Esophagus (tissue), 2 donors: ENCODE measurements at regions not wholly inside any gene's neighbourhood (a gene's known extent, or its start where the extent isn't known, plus 50 kb on each side); places are given as distances from the start of the nearest gene placed in this dataset.

Experiments
- H3K27ac ChIP-seq, 2 donors: one replicate each; pipeline ENCODE4 v1.5.1; 2013; ENCODE audit warnings: low read depth in 2 of 2, mild to moderate bottlenecking in 2 of 2, inconsistent platforms in 1 of 2, low read length in 1 of 2, moderate library complexity in 1 of 2
- H3K27me3 ChIP-seq, 2 donors: one replicate each; pipeline ENCODE4 v1.6.1; 2013; ENCODE audit warnings: low read length in 2 of 2, control low read depth in 1 of 2, mild to moderate bottlenecking in 1 of 2; ENCODE audit not compliant: insufficient read depth in 2 of 2, control insufficient read depth in 1 of 2
- H3K36me3 ChIP-seq, 2 donors: one replicate each; pipeline ENCODE4 v1.6.1; 2013; ENCODE audit warnings: low read length in 1 of 2; ENCODE audit not compliant: control insufficient read depth in 2 of 2, insufficient read depth in 2 of 2
- H3K4me1 ChIP-seq, 2 donors: one replicate each; pipeline ENCODE4 v1.6.1; 2013; ENCODE audit warnings: low read length in 1 of 2; ENCODE audit not compliant: control insufficient read depth in 2 of 2, insufficient read depth in 2 of 2
- H3K4me3 ChIP-seq, 2 donors: one replicate each; pipeline ENCODE4 v1.5.1; 2013; ENCODE audit warnings: low read length in 2 of 2, mild to moderate bottlenecking in 2 of 2, low read depth in 1 of 2, moderate library complexity in 1 of 2
- H3K9me3 ChIP-seq, 2 donors: one replicate each; pipeline ENCODE4 v1.6.1; 2013; ENCODE audit warnings: mild to moderate bottlenecking in 2 of 2, low read depth in 1 of 2, low read length in 1 of 2, moderate library complexity in 1 of 2; ENCODE audit not compliant: control insufficient read depth in 2 of 2, insufficient read depth in 1 of 2
- WGBS, 2 donors: extraction: QIAGEN DNeasy Blood & Tissue Kit; methylation state at CpG; one replicate each; pipeline ENCODE4 v1.1.7; 2013; 5-methylcytosine and 5-hydroxymethylcytosine counted together
- donor health status: healthy with polysubstance abuse.
- donor health status: Bipolar disorder and iron deficiency.

DNA sequence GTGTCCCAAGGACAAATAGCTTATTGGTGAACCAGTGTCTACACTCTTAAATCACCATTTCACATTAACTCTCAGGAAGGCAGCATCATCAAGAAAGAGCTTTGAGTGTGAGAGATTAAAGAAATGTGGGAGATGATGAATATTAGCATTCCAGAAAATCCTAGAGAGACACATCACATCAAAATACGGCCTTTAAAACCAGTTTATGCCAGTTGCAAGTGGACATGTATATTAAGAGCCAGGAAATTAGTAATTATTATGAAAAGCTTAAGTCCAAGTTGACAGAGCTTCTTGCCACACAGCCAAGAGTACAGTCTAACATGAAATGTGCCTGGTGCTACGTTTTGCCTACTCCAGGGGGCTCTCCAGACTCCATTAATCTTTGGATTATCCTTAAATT, 503.0 kb upstream of the BOD1L1 start:
- no peaks in the 10 kb centered on the region for H3K4me1 ChIP-seq
- no peak overlapping the region for H3K4me3 ChIP-seq
- 32 to 53% methylated on average over 2 of the region's 2 CpGs for WGBS, 2 donors
- H3K36me3 ChIP-seq: no peaks in the 10 kb centered on the region
- no peak overlapping the region for H3K27ac ChIP-seq
- H3K9me3 ChIP-seq: no peaks in the 10 kb centered on the region
- H3K27me3 ChIP-seq: no peaks in the 10 kb centered on the region

DNA sequence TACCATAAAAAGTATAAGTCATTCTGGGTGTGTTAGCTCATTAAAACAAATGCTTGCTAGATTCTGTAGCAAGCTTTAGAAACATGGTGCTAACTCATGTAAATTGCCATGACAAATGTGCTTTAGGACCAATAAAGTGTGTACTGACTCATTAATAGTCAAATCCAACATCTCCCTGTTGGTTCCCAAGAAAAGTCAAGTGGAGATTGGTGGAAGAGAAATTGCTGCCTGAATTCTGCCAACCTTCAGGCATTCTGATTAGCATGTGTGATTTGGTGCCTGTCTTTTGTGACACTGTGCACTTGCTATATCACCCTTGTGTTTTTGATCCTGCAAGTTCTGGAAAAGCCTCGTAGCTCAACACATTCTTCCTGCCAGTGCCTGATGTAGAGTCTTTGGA, 503.8 kb upstream of the BOD1L1 start:
- H3K4me3 ChIP-seq: no peak overlapping the region
- H3K4me1 ChIP-seq: no peaks in the 10 kb centered on the region
- H3K27me3 ChIP-seq: no peaks in the 10 kb centered on the region
- H3K27ac ChIP-seq: no peak overlapping the region
- H3K9me3 ChIP-seq: no peaks in the 10 kb centered on the region
- WGBS, 2 donors: 64 to 70% methylated on average over 1 of the region's 1 CpG
- no peaks in the 10 kb centered on the region for H3K36me3 ChIP-seq

DNA sequence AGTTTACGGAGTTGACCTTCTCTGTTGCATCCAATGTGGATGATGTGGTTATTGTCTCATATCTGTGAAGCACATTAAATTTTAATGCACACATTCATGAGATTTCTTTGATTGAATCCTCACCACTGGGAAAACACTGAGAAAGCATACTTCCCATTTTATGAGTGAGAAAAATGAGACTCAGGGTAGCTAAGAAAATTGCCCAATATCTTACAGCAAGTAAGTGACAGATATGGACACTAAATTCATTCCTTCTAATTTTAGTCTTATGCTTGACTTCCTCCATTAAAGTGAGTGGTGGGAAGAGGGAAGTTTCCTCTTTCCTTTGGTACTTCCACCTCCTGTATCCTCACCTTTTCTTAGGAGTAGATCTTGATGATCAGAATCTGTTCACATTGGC, 504.8 kb upstream of the BOD1L1 start:
- 95 to 96% methylated on average over 1 of the region's 1 CpG for WGBS, 2 donors
- Histone ChIP-seq H3K27ac (no peak overlapping the region), H3K27me3 (no peaks in the 10 kb centered on the region), H3K9me3 (no peaks in the 10 kb centered on the region), H3K4me3 (no peak overlapping the region), H3K4me1 (no peaks in the 10 kb centered on the region), H3K36me3 (no peaks in the 10 kb centered on the region)

DNA sequence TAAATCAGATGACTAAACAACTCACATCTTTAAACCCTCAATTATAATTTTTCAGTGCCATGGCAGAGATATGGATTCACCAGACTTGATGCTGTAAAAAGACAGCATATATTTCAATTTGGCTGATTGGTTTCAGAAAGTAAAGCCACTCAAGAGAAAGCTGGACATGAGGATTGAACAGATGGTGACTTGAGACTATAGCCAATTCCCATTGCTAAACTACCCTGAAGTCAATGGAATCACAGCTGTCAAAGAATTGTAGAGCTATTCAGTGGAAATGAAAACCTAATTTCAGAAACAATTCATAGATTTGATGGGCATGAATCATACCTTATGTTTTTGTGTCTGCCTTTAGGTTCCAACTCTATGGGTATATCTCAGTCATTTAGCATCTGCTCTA, 510.6 kb upstream of the BOD1L1 start:
- no peaks in the 10 kb centered on the region for H3K4me1 ChIP-seq
- H3K27me3 ChIP-seq: no peaks in the 10 kb centered on the region
- no peak overlapping the region for H3K4me3 ChIP-seq
- no peaks in the 10 kb centered on the region for H3K36me3 ChIP-seq
- no peak overlapping the region for H3K27ac ChIP-seq
- no peaks in the 10 kb centered on the region for H3K9me3 ChIP-seq

DNA sequence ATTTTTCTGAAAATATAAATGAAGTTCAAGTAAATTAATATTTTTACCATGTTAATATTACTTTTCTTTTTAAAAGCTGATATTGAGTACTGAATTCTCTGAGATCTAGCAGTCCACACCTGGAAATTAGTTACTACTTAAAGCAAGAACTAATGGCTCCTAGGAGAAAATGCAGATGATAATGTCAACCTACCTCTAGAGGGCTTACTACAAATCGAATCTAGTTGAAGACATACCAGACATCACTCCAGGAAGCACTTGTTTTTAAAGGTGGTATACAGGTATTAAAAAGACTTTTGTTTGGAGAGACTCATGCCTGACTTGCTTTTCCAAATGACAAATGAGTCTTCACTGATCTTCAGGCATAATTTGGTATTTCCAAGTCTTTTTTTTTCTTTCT, 516.4 kb upstream of the BOD1L1 start:
- H3K4me1 ChIP-seq: no peaks in the 10 kb centered on the region
- no peaks in the 10 kb centered on the region for H3K9me3 ChIP-seq
- no peak overlapping the region for H3K27ac ChIP-seq
- no peak overlapping the region for H3K4me3 ChIP-seq
- H3K36me3 ChIP-seq: no peaks in the 10 kb centered on the region
- no peaks in the 10 kb centered on the region for H3K27me3 ChIP-seq
- WGBS, 2 donors: 19 to 22% methylated on average over 1 of the region's 1 CpG

DNA sequence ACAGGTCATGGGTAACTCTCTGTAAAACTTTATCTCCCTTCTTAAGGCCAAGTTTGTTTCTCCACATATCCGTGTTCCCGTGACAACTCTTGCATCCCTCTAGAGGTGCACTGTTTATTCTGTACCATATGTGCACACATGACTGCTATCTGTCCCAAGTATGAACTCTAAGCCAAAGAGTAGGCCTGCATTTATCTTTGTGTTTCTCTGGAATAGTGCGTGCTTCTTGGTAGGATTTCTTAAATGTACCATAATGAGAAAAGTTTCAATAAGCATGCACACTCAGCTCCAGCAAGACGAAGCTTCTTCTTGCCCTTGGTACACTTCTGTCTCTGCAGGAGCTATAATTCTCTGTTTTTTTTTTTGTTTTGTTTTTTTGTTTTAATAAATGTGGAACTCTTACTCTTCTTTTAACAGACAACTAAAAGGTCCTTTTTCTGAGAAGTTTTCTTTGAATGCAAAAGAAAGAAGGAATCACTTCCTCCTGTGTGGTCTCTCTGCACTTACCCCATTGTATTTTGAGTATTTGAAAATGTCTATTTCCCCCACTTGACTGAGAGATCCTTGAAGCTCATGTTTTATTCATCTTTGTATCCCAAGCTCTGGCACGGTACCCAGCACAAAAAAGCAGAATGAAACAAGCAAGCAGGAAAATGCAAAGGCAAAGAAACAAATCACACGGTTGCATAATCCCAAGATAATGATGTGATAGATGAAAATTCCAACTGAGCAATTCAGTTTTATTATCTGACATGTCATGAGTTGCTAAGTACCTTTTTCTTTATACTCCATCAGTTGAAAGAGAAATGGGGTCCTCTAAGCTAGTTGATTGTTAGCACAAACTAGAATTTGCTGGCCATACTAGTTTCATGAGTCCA, 521.9 kb upstream of the BOD1L1 start:
- 51 to 61% methylated on average over 6 of the region's 6 CpGs for WGBS, 2 donors
- Histone ChIP-seq H3K4me1 (no peaks in the 10 kb centered on the region), H3K4me3 (no peak overlapping the region), H3K9me3 (no peaks in the 10 kb centered on the region), H3K27ac (no peak overlapping the region), H3K27me3 (no peaks in the 10 kb centered on the region), H3K36me3 (no peaks in the 10 kb centered on the region)

DNA sequence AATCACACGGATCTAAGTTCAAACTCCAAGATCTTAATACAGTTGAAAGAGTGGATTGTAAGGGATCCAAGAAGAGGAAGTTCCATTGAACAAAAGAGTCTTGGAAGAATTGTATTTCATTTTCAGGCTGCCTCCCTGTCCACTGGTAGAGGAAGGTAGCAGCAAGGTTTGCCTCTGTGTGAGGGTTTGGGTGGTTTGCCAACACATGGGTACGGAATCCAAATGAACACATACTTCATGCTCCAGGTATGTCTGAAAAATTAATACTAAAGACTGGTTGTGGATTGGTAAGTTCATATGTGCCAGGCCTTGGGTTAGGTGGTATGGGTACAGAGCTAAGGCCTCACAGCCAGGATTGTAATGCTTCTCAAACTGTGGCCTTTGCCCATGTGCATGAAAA, 523.6 kb upstream of the BOD1L1 start:
- WGBS, 2 donors: 37 to 64% methylated on average over 2 of the region's 2 CpGs
- Histone ChIP-seq H3K27me3 (no peaks in the 10 kb centered on the region), H3K27ac (no peak overlapping the region), H3K9me3 (no peaks in the 10 kb centered on the region), H3K4me3 (no peak overlapping the region), H3K36me3 (no peaks in the 10 kb centered on the region), H3K4me1 (no peaks in the 10 kb centered on the region)

DNA sequence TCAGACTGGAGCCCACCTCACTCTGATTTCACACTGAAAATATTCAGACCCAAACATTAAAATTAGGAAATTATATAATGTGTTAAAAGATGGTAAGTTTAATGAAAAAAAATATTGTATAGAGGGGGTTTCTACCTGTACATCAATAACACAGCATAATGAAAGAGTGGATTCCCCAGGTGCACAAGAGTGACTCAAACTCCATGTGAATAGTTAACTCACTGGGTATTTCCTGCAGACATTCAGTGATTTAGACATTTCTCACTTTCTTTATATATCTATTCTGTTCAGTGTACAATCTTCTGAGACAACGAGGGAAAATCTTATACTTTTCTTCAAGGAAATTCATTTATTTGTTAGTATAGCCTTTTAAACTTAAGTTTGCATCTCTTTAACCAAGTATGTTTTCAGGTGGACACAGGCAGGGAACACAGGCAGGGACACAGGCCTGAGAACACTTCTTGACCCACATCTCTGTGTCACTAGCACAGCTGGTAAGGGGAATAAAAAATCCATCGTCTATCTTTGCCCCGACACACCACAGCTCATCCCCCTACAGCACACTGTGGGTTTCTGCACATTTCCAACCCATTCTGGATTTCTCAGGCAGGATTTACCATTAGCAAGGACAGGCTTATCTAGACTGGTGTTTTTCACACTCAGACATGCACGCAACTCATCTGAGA, 525.5 kb upstream of the BOD1L1 start:
- Histone ChIP-seq H3K9me3 (no peaks in the 10 kb centered on the region), H3K4me3 (no peak overlapping the region), H3K27me3 (no peaks in the 10 kb centered on the region), H3K4me1 (no peaks in the 10 kb centered on the region), H3K36me3 (no peaks in the 10 kb centered on the region), H3K27ac (no peak overlapping the region)
- WGBS, 2 donors: 87 to 89% methylated on average over 4 of the region's 4 CpGs

DNA sequence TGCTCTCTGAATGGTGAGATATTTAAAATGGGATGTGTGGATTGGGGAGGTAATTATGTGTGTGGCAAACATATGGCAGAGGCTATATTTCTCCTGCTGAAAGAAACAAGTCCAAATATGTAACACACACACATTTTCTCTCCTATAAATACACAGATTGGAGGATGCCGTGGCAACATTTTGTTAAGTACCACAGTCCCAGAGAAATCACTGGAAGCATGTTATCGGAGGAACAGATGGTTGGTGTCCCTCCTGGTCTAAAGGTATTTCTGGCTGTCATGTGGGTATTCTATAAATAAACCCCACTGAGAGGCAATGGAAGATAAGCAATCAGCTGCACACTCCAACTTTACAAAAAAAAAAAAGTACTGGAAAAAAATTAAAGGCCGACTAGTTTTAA, 528.3 kb upstream of the BOD1L1 start:
- Histone ChIP-seq H3K36me3 (no peaks in the 10 kb centered on the region), H3K4me3 (no peak overlapping the region), H3K27me3 (no peaks in the 10 kb centered on the region), H3K9me3 (no peaks in the 10 kb centered on the region), H3K4me1 (no peaks in the 10 kb centered on the region), H3K27ac (no peak overlapping the region)
- WGBS, 2 donors: 67% methylated on average over 3 of the region's 3 CpGs

DNA sequence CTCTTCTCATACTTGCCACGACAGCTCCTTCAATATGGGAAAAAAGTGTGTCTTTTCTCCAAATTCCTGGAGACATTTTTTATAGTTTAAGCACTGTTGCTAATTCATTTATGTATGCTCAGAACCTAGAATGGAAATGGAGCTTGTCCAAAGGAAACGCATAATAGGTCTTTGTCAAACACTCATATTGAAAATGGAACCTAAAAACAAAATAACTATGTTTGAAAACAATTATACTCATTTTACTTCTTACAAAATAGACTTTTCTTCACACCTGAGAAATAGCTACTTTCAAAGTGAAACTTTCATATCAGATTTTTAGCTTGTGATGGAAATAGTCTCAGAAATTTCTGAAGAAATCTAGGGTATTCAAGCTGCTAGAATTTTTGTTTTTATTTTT, 529.7 kb upstream of the BOD1L1 start:
- Histone ChIP-seq H3K27me3 (no peaks in the 10 kb centered on the region), H3K4me3 (no peak overlapping the region), H3K27ac (no peak overlapping the region), H3K36me3 (no peaks in the 10 kb centered on the region), H3K4me1 (no peaks in the 10 kb centered on the region), H3K9me3 (no peaks in the 10 kb centered on the region)
- 80 to 81% methylated on average over 2 of the region's 2 CpGs for WGBS, 2 donors
